DND-41 (cell line): ENCODE measurements at regions not wholly inside any gene's neighbourhood (a gene's known extent, or its start where the extent isn't known, plus 50 kb on each side); places are given as distances from the start of the nearest gene placed in this dataset.

Experiments
- ATAC-seq: fragments of 200-7000 bp; cut with Tn5 transposase; 3 replicates; pipeline ENCODE4 v1.9.1; 2021; ENCODE audit warnings: low read depth; ENCODE audit not compliant: insufficient read depth
- DNase-seq: peaks from one replicate; pipeline ENCODE4 v3.0.0-alpha.2; 2020
- H2AFZ ChIP-seq: 2 replicates; pipeline ENCODE4 v1.6.0; 2012; ENCODE audit warnings: low read depth, low read length
- H3K27ac ChIP-seq: 2 replicates; pipeline ENCODE4 v1.5.1; 2012; ENCODE audit warnings: low read length, inconsistent platforms
- H3K27me3 ChIP-seq: fragments of 200-600 bp; sonication (generic); 2 replicates; pipeline ENCODE4 v1.6.0; 2012; ENCODE audit warnings: low read length, mild to moderate bottlenecking, inconsistent platforms; ENCODE audit not compliant: insufficient read depth, poor library complexity
- H3K36me3 ChIP-seq: 2 replicates; pipeline ENCODE4 v1.5.1; 2012; ENCODE audit warnings: low read length, inconsistent platforms; ENCODE audit not compliant: insufficient read depth
- H3K4me1 ChIP-seq: 2 replicates; pipeline ENCODE4 v1.5.1; 2012; ENCODE audit warnings: mild to moderate bottlenecking, low read length; ENCODE audit not compliant: insufficient read depth
- H3K4me2 ChIP-seq: 2 replicates; pipeline ENCODE4 v1.6.0; 2012; ENCODE audit warnings: mild to moderate bottlenecking, moderate library complexity, low read length, inconsistent platforms; ENCODE audit not compliant: insufficient read depth
- H3K4me3 ChIP-seq, 2 experiments: fragments of 200-600 bp in 1 of 2; shearing (Covaris generic) in 1 of 2; 2 replicates each; pipeline ENCODE4 v1.5.1; 2012 to 2016; ENCODE audit warnings: inconsistent platforms in 2 of 2, low read length in 2 of 2, mild to moderate bottlenecking in 2 of 2, low read depth in 1 of 2, moderate library complexity in 1 of 2
- H3K79me2 ChIP-seq: 2 replicates; pipeline ENCODE4 v1.6.0; 2012; ENCODE audit warnings: low read length, inconsistent platforms; ENCODE audit not compliant: insufficient read depth
- H3K9ac ChIP-seq: 2 replicates; pipeline ENCODE4 v1.6.0; 2012; ENCODE audit warnings: low read depth, mild to moderate bottlenecking, inconsistent platforms, low read length, moderate library complexity
- H3K9me3 ChIP-seq: 2 replicates; pipeline ENCODE4 v1.5.1; 2012; ENCODE audit warnings: low read length, moderate library complexity, mild to moderate bottlenecking, inconsistent platforms; ENCODE audit not compliant: insufficient read depth, severe bottlenecking
- H4K20me1 ChIP-seq: 2 replicates; pipeline ENCODE4 v1.6.0; 2012; ENCODE audit warnings: low read length; ENCODE audit not compliant: insufficient read depth
- CTCF ChIP-seq: IDR thresholded peaks from 2 replicates; pipeline ENCODE4 v1.5.1; 2012; ENCODE audit warnings: borderline replicate concordance, low read length, moderate library complexity, mild to moderate bottlenecking; ENCODE audit not compliant: poor library complexity, severe bottlenecking; ENCODE audit errors: extremely low read depth
- EZH2 ChIP-seq: IDR thresholded peaks from 3 replicates; pipeline ENCODE4 v1.6.1; 2012; ENCODE audit warnings: borderline replicate concordance, low read depth, mild to moderate bottlenecking, moderate library complexity, low read length, inconsistent platforms; ENCODE audit not compliant: severe bottlenecking

DNA sequence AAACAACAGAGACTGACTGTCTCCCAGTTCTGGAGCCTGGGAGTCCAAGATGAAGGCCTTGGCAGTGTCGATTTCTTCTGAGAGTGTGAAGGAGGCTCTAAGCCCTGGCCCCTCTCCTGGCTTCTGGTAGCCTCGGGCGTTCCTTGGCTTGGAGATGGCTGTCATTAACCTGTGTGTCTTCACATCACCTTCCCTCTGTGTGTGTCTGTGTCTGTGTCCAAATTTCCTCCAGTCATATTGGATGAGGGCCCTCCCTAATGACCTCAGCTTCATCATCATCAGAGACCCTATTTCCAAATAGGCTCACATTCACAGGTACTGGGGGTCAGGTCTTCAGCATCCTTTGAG, 138.3 kb downstream of the TOMM20 start:
- no peak overlapping the region for H3K27ac ChIP-seq

DNA sequence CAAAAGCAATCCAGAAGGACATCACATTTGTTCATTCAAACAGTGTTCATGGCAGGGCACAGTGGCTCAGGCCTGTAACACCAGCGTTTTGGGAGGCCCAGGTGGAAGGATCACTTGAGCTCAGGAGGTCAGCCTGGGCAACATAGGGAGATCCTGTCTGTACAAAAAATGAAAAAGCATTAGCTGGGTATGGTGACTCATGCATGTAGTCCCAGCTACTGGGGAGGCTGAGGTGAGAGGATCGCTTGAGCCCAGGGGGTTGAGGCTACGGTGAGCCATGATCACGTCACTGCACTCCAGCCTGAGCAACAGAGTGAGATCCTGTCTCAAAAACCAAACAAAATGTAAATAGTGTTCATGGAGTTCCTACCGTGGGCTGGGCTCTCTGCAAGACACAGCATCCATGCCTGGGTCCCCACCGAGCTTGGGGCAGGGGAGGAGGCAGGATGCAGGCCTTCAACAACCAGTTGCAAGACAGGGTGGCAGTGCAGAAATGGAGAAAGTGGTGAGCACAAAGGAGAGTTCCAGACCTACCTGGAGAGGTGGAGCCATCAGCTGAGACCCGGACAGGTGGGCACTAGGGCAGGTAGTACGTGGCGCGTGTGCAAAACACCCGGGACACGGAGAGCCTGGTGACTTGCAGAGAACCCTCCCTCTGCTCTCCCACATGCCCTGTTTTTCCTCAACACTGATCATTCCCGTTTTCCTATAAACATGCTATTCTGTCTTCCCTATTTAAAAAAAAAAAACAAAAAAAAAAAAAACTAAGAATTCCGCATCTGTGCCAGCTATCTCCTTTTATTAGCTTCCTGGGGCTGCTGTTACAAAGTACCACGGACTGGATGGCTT, 138.9 kb downstream of the TOMM20 start:
- Histone ChIP-seq H3K4me2 (no peak overlapping the region), H4K20me1 (no peaks in the 10 kb centered on the region), H3K9ac (no peak overlapping the region), H3K27me3 (no peaks in the 10 kb centered on the region), H2AFZ (no peak overlapping the region), H3K9me3 (no peaks in the 10 kb centered on the region), H3K79me2 (no peaks in the 10 kb centered on the region), H3K36me3 (no peaks in the 10 kb centered on the region), H3K4me1 (peaks cover 2% of the 10 kb centered on the region; the same call in 1 of the 2 replicates), H3K4me3 (no peak overlapping the region), H3K27ac (no peak overlapping the region)
- ATAC-seq (no peak), DNase-seq (no peak)
- TF ChIP-seq CTCF (no peak), EZH2 (no peak)

More for the DNA sequence above, 138.3 kb downstream of the TOMM20 start:
- Histone ChIP-seq H3K27me3 (no peaks in the 10 kb centered on the region), H3K4me1 (no peaks in the 10 kb centered on the region), H4K20me1 (no peaks in the 10 kb centered on the region), H3K9me3 (no peaks in the 10 kb centered on the region), H3K79me2 (no peaks in the 10 kb centered on the region), H2AFZ (no peak overlapping the region), H3K36me3 (no peaks in the 10 kb centered on the region), H3K9ac (no peak overlapping the region), H3K4me3 (no peak overlapping the region), H3K4me2 (no peak overlapping the region)
- ATAC-seq (no peak), DNase-seq (no peak)
- TF ChIP-seq CTCF (no peak), EZH2 (no peak)

- Histone ChIP-seq H2AFZ (no peak overlapping the region), H3K4me3 (no peak overlapping the region), H3K79me2 (no peaks in the 10 kb centered on the region), H3K27ac (no peak overlapping the region), H4K20me1 (no peaks in the 10 kb centered on the region), H3K9me3 (no peaks in the 10 kb centered on the region), H3K4me2 (no peak overlapping the region), H3K9ac (no peak overlapping the region), H3K27me3 (no peaks in the 10 kb centered on the region), H3K36me3 (no peaks in the 10 kb centered on the region), H3K4me1 (peaks cover 9% of the 10 kb centered on the region)
- TF ChIP-seq CTCF, result no peak
- no peak for TF ChIP-seq EZH2
- DNase-seq, result no peak
- ATAC-seq, result no peak
These were observed 139.6 kb downstream of the TOMM20 start for GRCh38 chr1:234989019-234989418.
